ENCODE measurements at regions not wholly inside any gene's neighbourhood (a gene's known extent, or its start where the extent isn't known, plus 50 kb on each side); places are given as distances from the start of the nearest gene placed in this dataset.

DNA sequence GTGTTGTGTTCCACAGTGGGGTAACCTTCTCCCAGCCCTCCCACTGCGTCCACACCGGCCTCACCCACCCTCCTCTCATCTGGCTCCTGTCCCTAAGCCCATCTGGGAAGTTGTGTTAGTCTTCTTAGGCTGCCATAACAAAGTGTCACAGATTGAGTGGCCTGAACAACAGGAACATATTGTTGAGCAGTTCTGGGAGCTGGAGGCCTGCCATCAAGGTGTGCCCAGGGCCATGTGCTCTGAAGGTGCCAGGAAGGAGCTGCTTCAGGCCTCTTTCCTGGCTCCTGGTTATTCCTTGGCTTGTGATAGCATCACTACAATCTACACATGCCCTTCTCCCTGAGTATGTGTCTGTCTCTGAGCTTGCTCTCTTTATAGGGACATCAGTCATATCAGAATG lies 327.6 kb upstream of the COBL start:
- TF ChIP-seq ZNF384 (IDR thresholded peaks at IDR 0.05) (no peak), FOXM1 (IDR thresholded peaks at IDR 0.05; ENCODE audit: borderline replicate concordance) (no peak), ELF4 (IDR thresholded peaks at IDR 0.05) (no peak), NFRKB (IDR thresholded peaks at IDR 0.05) (no peak), BHLHE40 (IDR thresholded peaks at IDR 0.05; ENCODE audit: borderline replicate concordance) (no peak), L3MBTL2 (conservative IDR thresholded peaks at IDR 0.05) (no peak), TARDBP (IDR thresholded peaks at IDR 0.05) (no peak)

All from HEK293T (cell line).